NCI-H510A (cell line): ENCODE measurements at regions not wholly inside any gene's neighbourhood (a gene's known extent, or its start where the extent isn't known, plus 50 kb on each side); places are given as distances from the start of the nearest gene placed in this dataset.
"Not testable (repeated sequence)": the region's sequence is repeated elsewhere in the genome, so short reads cannot be mapped to it uniquely, and the experiment has no call there.

Experiments used
- DNase-seq: peaks from one replicate; lab custom pipeline; 2025; lab: John Stamatoyannopoulos, UW

- no peak for DNase-seq
Observed at GRCh38 chr11:23564370-23564769, 704.1 kb upstream of the CCDC179 start.

GRCh38 chr11:23569134-23569533 lies 708.9 kb upstream of the CCDC179 start:
- no peak for DNase-seq

- DNase-seq: no peak
Observed at GRCh38 chr11:23569547-23569946, 709.3 kb upstream of the CCDC179 start.

- DNase-seq: no peak
Observed at GRCh38 chr11:23570828-23571227, 710.6 kb upstream of the CCDC179 start.

GRCh38 chr11:23573429-23573828 lies 713.2 kb upstream of the CCDC179 start:
- no peak for DNase-seq

- DNase-seq: no peak
Observed at GRCh38 chr11:23574149-23574548, 713.9 kb upstream of the CCDC179 start.

- no peak for DNase-seq
Observed at GRCh38 chr11:23577296-23577695, 717.0 kb upstream of the CCDC179 start.

- DNase-seq: no peak
Observed at GRCh38 chr11:23585416-23586104, 725.3 kb upstream of the CCDC179 start.

- no peak for DNase-seq
Observed at GRCh38 chr11:23586173-23586572, 725.9 kb upstream of the CCDC179 start.

- DNase-seq: no peak
Observed at GRCh38 chr11:23590596-23591308, 730.5 kb upstream of the CCDC179 start.

GRCh38 chr11:23594755-23595154 lies 734.5 kb upstream of the CCDC179 start:
- DNase-seq: no peak

- DNase-seq: no peak
Observed at GRCh38 chr11:23604966-23605365, 744.7 kb upstream of the CCDC179 start.

GRCh38 chr11:23606191-23606590 lies 745.9 kb upstream of the CCDC179 start:
- DNase-seq: no peak

- no peak for DNase-seq
Observed at GRCh38 chr11:23611726-23612125, 751.5 kb upstream of the CCDC179 start.

GRCh38 chr11:23620617-23621016 lies 760.3 kb upstream of the CCDC179 start:
- no peak for DNase-seq

GRCh38 chr11:23632293-23632692 lies 772.0 kb upstream of the CCDC179 start:
- no peak for DNase-seq

- no peak for DNase-seq
Observed at GRCh38 chr11:23644443-23644842, 784.2 kb upstream of the CCDC179 start.

GRCh38 chr11:23652336-23652735 lies 792.1 kb upstream of the CCDC179 start:
- DNase-seq: not testable (repeated sequence)

GRCh38 chr11:23653071-23653675 lies 792.9 kb upstream of the CCDC179 start:
- DNase-seq: no peak

- DNase-seq: no peak
Observed at GRCh38 chr11:23668324-23668723, 808.0 kb upstream of the CCDC179 start.

GRCh38 chr11:23673366-23673765 lies 813.1 kb upstream of the CCDC179 start:
- no peak for DNase-seq

- DNase-seq: no peak
Observed at GRCh38 chr11:23674866-23675265, 814.6 kb upstream of the CCDC179 start.

- peak; percentile 38 for DNase-seq
Observed at GRCh38 chr11:23679041-23679440, 817.8 kb upstream of the LUZP2 start.
